ENCODE measurements at regions not wholly inside any gene's neighbourhood (a gene's known extent, or its start where the extent isn't known, plus 50 kb on each side); places are given as distances from the start of the nearest gene placed in this dataset.

DNA sequence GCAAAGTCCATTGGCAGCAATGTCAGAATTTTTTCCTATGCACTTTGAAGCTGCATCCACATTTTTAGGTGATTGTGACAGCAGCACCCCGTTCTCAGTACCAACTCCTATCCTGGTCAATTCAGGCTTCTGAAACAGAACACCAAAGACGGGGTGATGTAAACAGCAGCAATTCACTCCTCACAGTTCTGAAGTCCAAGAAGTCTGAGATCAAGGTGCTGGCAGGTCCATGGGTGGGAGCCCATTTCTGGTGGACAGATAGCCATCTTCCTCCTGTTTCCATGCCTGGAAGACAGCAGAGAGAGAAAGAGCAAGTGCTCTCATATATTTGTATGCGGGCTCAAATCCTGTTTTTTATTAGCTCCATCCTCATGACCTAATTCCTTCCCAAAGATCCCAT, 471.2 kb downstream of the BRD1 start:
- intact Hi-C loops (cut with micrococcal nuclease), result no loop called here
- H3K27me3 Mint-ChIP-seq, result peaks cover 15% of the 10 kb centered on the region
- no peak for TF ChIP-seq EZH2 (IDR thresholded peaks at IDR 0.05; ENCODE audit: borderline replicate concordance, insufficient read depth, low read depth, low read length, poor library complexity, severe bottlenecking)
- TF ChIP-seq, protein P1, sequence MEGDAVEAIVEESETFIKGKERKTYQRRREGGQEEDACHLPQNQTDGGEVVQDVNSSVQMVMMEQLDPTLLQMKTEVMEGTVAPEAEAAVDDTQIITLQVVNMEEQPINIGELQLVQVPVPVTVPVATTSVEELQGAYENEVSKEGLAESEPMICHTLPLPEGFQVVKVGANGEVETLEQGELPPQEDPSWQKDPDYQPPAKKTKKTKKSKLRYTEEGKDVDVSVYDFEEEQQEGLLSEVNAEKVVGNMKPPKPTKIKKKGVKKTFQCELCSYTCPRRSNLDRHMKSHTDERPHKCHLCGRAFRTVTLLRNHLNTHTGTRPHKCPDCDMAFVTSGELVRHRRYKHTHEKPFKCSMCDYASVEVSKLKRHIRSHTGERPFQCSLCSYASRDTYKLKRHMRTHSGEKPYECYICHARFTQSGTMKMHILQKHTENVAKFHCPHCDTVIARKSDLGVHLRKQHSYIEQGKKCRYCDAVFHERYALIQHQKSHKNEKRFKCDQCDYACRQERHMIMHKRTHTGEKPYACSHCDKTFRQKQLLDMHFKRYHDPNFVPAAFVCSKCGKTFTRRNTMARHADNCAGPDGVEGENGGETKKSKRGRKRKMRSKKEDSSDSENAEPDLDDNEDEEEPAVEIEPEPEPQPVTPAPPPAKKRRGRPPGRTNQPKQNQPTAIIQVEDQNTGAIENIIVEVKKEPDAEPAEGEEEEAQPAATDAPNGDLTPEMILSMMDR (IDR thresholded peaks at IDR 0.05), result no peak

DNA sequence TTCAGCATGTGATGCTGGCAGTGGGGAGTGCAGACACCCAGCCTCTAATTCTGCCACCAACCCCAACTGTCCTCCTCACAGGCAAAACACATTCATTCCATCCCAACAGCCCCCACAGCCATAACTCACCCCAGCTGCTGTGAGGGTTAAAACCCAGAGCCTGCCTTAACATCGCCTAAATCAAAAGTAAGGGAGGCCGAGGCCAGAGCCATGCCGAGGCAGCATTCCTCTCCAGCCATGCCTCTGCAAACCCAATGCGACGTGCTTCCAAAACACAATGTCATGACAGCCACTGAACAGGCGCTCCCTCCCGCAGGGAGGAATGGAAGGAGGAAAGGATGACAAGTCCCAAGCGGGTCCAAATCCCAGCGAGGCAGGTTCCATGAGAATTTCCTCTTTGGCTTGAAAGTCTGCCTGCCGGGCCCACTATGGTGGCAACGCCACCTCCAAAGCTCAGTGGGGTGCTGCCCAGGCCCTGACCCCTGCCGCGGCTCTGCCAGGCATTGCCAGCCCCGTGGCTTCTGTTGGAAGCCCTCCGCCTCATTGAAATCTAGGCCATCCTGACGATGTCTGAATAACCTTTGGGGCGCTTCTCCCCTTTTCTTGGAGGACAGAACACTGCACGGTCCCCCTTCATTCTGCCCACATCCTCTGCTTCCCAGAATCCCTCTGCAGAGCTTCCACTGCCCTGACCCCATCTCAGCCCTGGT, 472.3 kb downstream of the BRD1 start:
- 93% methylated on average over 18 of the region's 18 CpGs for WGBS (ENCODE audit: insufficient coverage)
- Mint-ChIP-seq H3K27me3 (peaks cover 15% of the 10 kb centered on the region), H3K9me3 (ENCODE audit: insufficient read depth) (no peaks in the 10 kb centered on the region), H3K4me3 (no peak overlapping the region), H3K4me1 (no peaks in the 10 kb centered on the region), H3K27ac (no peak overlapping the region)
- Histone ChIP-seq H3K4me3 (ENCODE audit: control extremely low read depth in 1 of 5, extremely low read depth in 1 of 5, insufficient read depth in 1 of 5, low read depth in 2 of 5, low read length in 4 of 5) (no peak overlapping the region), H2AFZ (ENCODE audit: insufficient read depth, low read depth, low read length, poor library complexity, severe bottlenecking) (no peak overlapping the region), H3K27ac (ENCODE audit: low read length in 2 of 2) (no peak overlapping the region), H3K4me1 (ENCODE audit: control insufficient read depth in 2 of 2, insufficient read depth in 2 of 2, low read length in 2 of 2) (no peaks in the 10 kb centered on the region), H3K27me3 (replicated peaks in 1 of 4; ENCODE audit: control extremely low read depth in 1 of 4, control insufficient read depth in 3 of 4, insufficient read depth in 4 of 4, low read length in 3 of 4) (peaks cover 0 to 8% (median 0%) of the 10 kb centered on the region in 4 experiments), H3K4me2 (replicated peaks; ENCODE audit: low read depth, low read length, poor library complexity, severe bottlenecking) (no peak overlapping the region), H3K79me2 (ENCODE audit: control insufficient read depth, insufficient read depth, low read length) (no peaks in the 10 kb centered on the region), H3K9ac (ENCODE audit: low read length) (no peak overlapping the region), H3K36me3 (replicated peaks in 1 of 2; ENCODE audit: control extremely low read depth in 1 of 2, control insufficient read depth in 1 of 2, extremely low read depth in 1 of 2, insufficient read depth in 2 of 2, low read length in 1 of 2) (no peaks in the 10 kb centered on the region), H3K9me3 (ENCODE audit: control extremely low read depth in 1 of 3, control insufficient read depth in 2 of 3, insufficient read depth in 1 of 3, low read length in 2 of 3) (peaks cover 0 to 3% (median 0%) of the 10 kb centered on the region in 3 donors), H4K20me1 (ENCODE audit: control insufficient read depth, insufficient read depth, low read length, poor library complexity, severe bottlenecking) (no peaks in the 10 kb centered on the region)
- intact Hi-C loops (cut with micrococcal nuclease), result no loop called here
- no peak for TF ChIP-seq EZH2 (IDR thresholded peaks at IDR 0.05; ENCODE audit: borderline replicate concordance, insufficient read depth, low read depth, low read length, poor library complexity, severe bottlenecking)
- TF ChIP-seq, protein P1 (IDR thresholded peaks at IDR 0.05), result no peak
- ATAC-seq (ENCODE audit: low read depth) (no peak), DNase-seq (no peak)
- POLR2A ChIA-PET, result no interaction called here
- CTCF ChIA-PET, result no interaction called here

More for the DNA sequence above, 471.2 kb downstream of the BRD1 start:
- Mint-ChIP-seq H3K4me3 (no peak overlapping the region), H3K9me3 (ENCODE audit: insufficient read depth) (no peaks in the 10 kb centered on the region), H3K4me1 (peaks cover 3% of the 10 kb centered on the region), H3K27ac (no peak overlapping the region)
- ChIA-PET POLR2A (no interaction called here), CTCF (no interaction called here)
- ATAC-seq (ENCODE audit: low read depth) (no peak), DNase-seq (no peak)
- peaks cover 0 to 3% (median 0%) of the 10 kb centered on the region in 3 donors for H3K9me3 ChIP-seq (ENCODE audit: control extremely low read depth in 1 of 3, control insufficient read depth in 2 of 3, insufficient read depth in 1 of 3, low read length in 2 of 3)
- H3K9ac ChIP-seq (ENCODE audit: low read length), result no peak overlapping the region
- 90% methylated on average over 2 of the region's 3 CpGs for WGBS (ENCODE audit: insufficient coverage)
- peaks cover 0 to 8% (median 0%) of the 10 kb centered on the region in 4 experiments for H3K27me3 ChIP-seq (replicated peaks in 1 of 4; ENCODE audit: control extremely low read depth in 1 of 4, control insufficient read depth in 3 of 4, insufficient read depth in 4 of 4, low read length in 3 of 4)
- H3K79me2 ChIP-seq (ENCODE audit: control insufficient read depth, insufficient read depth, low read length), result no peaks in the 10 kb centered on the region
- H3K4me1 ChIP-seq (ENCODE audit: control insufficient read depth in 2 of 2, insufficient read depth in 2 of 2, low read length in 2 of 2), result peaks cover 0 to 3% of the 10 kb centered on the region in 2 donors
- no peak overlapping the region for H2AFZ ChIP-seq (ENCODE audit: insufficient read depth, low read depth, low read length, poor library complexity, severe bottlenecking)
- no peak overlapping the region for H3K4me2 ChIP-seq (replicated peaks; ENCODE audit: low read depth, low read length, poor library complexity, severe bottlenecking)
- H3K36me3 ChIP-seq (replicated peaks in 1 of 2; ENCODE audit: control extremely low read depth in 1 of 2, control insufficient read depth in 1 of 2, extremely low read depth in 1 of 2, insufficient read depth in 2 of 2, low read length in 1 of 2), result no peaks in the 10 kb centered on the region
- H3K4me3 ChIP-seq (ENCODE audit: control extremely low read depth in 1 of 5, extremely low read depth in 1 of 5, insufficient read depth in 1 of 5, low read depth in 2 of 5, low read length in 4 of 5), result no peak overlapping the region
- H3K27ac ChIP-seq (ENCODE audit: low read length in 2 of 2), result no peak overlapping the region
- H4K20me1 ChIP-seq (ENCODE audit: control insufficient read depth, insufficient read depth, low read length, poor library complexity, severe bottlenecking), result no peaks in the 10 kb centered on the region
